NOMO-1 treated with DMSO at 0.1 percent for 48 hours (cell line): ENCODE measurements at regions not wholly inside any gene's neighbourhood (a gene's known extent, or its start where the extent isn't known, plus 50 kb on each side); places are given as distances from the start of the nearest gene placed in this dataset.

ENCODE experiments used
- DNase-seq: peaks from one replicate; lab custom pipeline; 2025; ENCODE audit not compliant: unreplicated experiment; lab: John Stamatoyannopoulos, UW

DNA sequence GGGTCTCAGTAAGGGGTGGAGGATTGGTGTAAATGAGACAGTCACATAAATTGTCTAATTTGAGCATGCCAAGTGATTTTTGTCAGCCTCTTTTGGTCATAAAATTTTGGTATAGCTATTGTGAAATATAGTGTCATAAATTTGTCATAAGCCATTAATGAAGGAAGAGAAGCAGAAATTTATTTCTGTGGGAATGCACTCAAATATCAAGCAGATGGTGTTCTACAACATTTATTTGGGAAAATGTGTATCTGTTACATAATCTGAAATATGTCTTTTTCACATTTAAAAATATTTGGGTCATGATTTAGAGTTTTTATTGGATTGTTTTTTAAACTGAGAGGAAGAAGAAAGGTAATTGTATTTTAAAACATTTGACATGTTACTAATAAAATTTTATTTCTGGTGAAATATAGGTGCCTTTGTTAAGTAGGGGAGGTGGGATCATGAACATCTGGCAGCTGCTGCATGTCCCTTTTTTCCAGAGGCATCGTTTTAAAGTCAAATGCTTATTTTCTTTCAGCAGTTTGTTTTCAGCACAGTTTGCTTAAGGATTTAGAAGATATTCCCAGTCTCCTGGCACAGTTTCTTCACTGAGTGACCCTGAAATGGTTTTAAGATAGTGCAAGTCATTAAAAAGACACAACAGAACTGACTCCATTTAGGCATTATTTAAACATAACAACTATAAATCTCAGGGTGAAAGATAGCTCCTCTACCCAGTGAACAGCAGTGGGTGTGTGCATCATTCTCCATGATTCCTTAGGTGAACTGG lies 371.7 kb downstream of the SNAPC1 start:
- no peak for DNase-seq

GRCh38 chr14:62138593-62138992 lies 376.4 kb downstream of the SNAPC1 start:
- no peak for DNase-seq

GRCh38 chr14:62141139-62141538 lies 378.9 kb downstream of the SNAPC1 start:
- DNase-seq, result no peak

DNA sequence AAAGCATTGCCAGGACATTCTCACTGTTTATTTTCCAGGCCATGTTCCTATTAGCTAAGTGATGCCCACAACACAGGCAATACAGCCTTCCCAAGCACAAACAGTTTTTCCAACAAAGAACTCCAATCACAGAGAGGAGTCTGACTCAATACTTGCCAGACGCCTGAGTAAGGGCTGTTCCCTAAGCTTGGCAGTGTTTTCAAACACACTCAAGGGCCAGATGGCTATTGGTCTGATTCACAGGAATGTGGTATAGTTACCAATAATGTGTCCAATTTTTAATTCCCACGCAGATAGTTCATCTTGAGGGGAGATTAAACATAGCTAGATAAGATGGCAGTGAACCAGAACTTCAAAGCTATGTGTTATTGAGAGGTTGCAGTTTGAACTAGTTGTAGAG lies 381.0 kb downstream of the SNAPC1 start:
- no peak for DNase-seq

DNA sequence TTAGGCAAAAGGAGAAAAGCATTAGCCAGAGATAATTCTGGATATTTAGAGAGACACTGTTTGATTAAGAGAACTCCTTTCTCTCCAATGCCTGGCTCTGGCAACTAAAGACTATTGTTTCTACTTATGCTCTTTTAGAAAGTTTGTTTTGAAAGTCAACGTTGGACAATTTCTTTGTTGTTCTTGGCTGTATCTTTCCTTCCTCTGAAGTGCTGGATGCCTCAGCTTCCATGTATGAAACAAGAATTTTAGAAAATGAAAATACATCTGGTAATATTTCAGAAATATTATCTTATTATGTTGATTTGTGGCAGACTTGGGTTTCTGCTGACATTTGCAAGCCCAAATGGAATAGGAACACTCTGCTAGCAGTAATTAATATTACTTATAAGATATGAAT lies 382.6 kb downstream of the SNAPC1 start:
- DNase-seq, result no peak

DNA sequence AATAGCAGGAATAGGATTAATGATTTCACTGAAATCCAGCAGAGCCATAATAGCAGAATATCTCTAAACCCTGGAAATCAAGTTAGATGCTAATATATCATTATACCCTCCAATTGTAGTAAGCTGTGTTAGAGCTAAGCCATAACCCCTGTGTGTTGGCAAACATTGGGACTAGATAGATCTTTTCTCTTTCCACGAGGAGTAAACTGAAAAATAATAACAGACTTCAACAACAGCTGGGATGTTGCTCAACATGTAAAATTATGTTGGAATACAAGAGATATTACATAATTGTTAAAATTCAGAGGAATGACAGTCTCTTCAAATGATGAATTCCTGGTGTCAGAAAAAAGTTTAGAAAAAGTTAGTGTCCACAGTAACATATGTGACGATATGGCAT lies 383.8 kb downstream of the SNAPC1 start:
- no peak for DNase-seq

GRCh38 chr14:62156052-62156451 lies 393.8 kb downstream of the SNAPC1 start:
- DNase-seq, result no peak

DNA sequence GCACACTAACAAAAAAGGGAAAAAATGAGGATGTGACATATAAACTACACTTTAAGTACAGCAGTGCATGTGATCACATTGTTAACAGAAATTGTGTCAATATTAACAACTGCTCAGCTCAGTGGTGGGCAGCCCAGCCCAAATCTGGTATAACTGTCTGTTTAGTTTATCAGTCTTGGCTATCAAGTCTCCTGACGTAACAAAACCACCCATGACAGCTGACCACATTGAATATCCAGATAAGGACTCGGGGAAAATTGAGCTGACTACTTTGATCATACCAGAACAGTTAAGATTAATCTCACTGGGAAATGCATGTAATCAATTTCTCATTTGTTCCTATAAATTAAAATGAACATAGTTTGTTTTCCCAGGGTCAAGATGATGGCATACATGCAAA lies 396.6 kb downstream of the SNAPC1 start:
- DNase-seq, result no peak

- DNase-seq, result no peak
Observed at GRCh38 chr14:62159314-62159713, 397.1 kb downstream of the SNAPC1 start.

DNA sequence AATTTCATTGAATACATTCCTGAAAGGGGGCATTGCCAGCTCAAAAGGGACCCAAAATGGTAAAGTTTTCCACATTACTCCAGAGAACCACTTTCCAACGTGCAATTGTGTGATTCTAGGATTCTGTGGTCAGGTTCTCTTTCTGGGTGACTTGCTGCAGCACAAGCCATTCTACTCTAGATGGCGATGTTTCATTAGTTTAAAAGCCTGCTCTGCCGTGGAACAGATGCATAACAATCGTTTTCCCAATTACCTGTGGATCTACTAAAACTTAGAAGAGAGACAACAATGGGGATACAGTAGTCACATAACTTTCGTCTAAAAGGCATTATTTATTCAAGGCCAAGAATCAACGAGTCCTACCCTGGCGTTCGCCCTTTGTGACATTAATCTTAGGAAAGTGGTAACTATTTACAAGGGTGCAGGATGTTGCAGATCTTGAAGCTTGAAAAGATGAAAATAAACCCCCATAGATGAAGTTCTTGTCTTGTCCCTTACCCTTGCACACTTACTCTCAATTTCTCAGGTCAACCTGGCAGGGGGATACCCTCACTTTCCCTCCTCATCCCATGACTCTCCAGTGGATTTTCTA lies 400.9 kb downstream of the SNAPC1 start:
- DNase-seq, result peak; percentile 20

DNA sequence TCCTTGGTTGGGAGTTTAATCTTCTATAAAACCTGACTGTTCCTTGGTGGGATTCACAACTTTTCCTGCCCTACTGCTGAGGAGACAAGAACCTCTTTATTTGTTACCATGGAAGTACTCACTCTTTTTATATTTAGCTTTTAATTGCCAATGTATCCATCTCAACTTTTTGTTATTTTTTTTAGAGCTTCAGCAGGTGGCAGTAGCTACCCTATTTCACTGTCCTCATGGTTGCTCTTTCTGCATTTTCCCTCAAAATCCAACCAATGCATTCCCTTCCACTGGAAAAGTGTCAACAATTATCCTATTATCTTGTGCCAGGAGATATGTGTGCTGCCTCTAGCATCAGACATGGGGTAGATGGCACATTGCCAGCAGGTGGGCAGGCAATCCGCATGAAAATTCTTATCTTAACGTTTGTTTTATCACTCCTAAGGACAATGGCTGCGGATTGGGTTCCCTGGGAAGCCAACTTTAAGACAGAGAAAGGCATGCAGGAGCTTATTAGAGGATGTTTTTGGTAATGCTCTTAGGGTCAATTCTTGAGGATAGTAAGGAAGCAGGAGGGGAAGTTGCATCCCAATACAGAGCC lies 406.4 kb downstream of the SNAPC1 start:
- no peak for DNase-seq

- peak; percentile 1 for DNase-seq
Observed at GRCh38 chr14:62179367-62180018, 417.3 kb downstream of the SNAPC1 start.

DNA sequence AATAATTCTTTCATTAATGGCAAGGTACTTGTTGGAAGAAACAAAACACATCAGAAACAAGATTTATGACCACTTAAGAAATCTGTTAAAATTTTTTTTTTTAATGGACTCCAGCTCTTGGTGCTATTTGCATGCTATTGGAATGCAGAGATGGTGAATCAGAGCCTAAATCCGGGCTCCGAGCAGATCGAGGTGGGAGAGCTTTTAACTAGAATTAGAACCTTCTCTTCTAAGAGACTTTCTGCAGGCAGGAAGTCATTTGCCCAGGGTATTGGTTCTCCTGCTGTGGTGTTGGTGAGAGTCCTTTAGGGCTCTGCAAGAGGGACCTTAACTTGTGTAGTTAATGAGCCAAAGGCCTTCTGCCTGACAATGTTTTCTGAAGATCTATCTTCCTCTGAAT lies 419.4 kb downstream of the SNAPC1 start:
- DNase-seq, result no peak

DNA sequence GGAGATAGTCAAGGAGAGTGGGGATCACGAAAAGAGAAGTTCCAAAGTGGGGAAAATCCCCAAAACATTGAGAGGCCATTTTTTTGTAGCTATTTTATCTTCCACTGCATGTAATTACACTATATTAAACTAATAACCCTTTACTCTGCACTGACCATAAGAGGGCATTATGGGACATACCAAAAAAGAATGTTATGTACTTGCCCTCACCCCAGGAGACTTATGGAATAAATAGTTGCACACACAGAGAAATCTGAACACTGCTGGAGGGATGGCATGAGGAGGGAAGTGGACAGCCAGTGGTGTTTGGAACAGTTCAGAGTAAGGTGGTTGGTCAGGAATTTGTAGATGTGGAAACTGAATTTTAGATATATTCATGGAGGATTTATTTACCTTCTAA lies 422.9 kb downstream of the SNAPC1 start:
- no peak for DNase-seq

DNA sequence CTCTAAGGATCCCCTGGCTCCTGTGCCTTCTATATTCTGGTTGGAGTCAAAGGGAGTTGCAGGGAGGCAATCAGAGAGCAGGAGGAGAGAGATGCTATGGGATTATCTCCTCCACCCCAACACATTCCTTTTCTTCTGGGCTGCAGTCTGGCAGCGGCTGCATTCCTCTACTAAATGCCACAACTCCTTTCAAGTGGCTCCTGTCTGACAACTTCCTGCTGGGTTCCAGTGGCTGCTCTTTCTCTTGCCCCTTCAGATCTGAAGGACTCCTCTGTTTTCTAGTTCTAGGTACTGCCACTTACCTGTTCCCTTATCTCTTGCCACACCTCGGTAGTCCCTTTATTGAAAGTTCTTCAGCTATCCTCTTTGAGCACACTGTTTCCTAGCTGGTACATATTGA lies 425.0 kb downstream of the SNAPC1 start:
- no peak for DNase-seq

DNA sequence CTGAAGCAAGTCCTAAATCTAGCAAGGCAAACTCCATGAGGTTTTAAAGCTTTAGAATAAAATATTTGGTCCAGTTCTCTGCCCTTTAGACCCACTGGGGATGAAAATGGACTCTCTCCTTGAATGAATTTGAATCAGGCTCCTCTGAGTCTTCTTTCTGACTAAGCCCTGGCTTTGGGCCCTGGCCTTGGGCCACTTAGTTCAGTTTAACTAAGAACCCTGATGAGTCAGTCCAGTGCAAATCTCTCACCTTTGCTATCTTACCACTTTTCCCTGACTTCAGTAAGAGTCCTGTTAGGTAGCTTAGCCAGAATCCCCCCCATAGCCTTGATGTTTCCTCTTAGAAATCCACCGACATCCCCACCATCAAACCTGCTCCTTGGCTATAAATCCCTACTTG lies 427.5 kb downstream of the SNAPC1 start:
- no peak for DNase-seq

- no peak for DNase-seq
Observed at GRCh38 chr14:62206456-62206855, 444.2 kb downstream of the SNAPC1 start.

- DNase-seq, result no peak
Observed at GRCh38 chr14:62209287-62209899, 447.2 kb downstream of the SNAPC1 start.

DNA sequence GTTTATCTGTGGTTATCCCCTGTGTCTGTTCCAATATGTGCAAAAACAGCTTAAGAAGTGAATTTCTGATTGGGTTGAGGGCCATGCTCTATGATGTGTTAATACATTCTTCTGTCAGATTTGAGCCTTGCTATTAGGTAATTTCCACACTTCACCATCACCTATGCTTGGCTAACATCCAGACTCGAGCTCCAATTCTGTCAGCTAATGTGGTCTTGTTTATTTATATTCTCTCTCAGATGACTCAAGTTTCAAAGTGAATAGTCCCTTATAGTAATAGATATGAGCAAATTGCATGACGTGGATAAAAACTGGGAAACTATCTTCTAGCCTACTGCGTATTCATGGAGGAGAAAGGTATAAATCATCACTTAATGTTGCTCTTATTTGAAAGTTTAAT lies 451.3 kb downstream of the SNAPC1 start:
- DNase-seq, result no peak

DNA sequence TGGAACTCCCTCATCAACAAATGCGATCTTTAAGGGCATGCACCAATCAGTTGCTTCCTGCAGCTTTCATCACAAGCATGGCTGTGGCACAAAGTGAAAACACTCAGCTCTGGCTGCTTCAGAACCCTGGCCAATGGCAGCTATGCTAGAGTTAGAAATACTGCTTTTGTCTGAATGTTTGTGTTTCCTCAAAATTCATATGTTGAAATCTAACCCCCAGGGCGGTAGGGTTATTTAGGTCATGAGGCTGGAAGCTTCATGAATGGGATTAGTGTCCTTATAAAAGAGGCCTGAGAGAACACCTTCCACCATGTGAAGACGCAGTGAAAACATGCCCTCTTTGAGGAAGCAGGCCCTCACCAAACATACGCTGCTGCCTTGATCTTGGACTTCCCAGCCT lies 453.9 kb downstream of the SNAPC1 start:
- DNase-seq, result no peak

GRCh38 chr14:62234849-62235248 lies 472.6 kb downstream of the SNAPC1 start:
- DNase-seq, result no peak

DNA sequence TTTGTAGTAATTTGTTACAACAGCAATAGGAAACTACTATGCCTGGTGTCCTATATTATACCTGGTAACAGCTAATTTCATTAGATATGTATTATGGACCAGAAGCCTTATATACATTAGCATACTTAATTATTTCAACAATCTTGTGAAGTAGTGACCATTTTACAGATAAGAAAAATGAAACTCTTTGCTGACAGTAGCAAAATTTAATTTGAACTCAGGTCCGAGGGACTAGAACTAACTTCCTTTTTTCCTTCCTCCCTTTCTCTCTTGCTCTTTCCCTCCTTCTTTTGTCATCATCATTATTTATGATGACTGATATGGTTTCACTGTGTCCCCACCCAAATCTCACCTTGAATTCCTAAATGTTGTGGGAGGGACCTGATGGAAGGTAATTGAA lies 482.0 kb downstream of the SNAPC1 start:
- DNase-seq, result no peak
